ENCODE measurements at regions not wholly inside any gene's neighbourhood (a gene's known extent, or its start where the extent isn't known, plus 50 kb on each side); places are given as distances from the start of the nearest gene placed in this dataset.

GRCh38 chr18:47436871-47437270 lies 185.4 kb upstream of the SKOR2 start:
- H3K4me1 Mint-ChIP-seq, result no peaks in the 10 kb centered on the region
- no peaks in the 10 kb centered on the region for H3K27me3 ChIP-seq (ENCODE audit: insufficient read depth)

DNA sequence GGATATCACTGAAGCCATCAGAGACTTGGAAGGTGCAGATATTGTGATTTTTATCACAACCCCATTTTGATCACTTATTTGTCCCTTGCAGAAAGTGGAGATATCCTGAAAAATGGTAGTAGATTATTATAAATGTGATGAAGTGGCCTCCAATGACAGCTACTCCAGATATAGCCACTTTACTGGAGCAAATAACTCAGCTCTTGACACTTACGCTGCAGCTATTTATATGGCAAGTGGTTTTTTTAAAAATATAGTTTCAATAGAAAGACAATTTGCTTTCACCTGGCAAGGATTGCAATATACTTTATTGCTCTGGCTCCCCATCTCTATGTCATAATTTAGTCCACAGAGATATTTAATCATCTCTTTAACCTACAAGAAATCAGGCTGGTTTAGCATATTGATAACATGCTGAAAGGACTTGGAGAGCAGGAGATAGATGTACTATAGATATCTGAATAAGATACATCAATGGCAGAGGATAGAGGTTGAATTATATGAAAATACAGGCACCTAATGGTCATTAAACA lies 182.8 kb upstream of the SKOR2 start:
- H3K27me3 ChIP-seq (ENCODE audit: insufficient read depth), result no peaks in the 10 kb centered on the region
- no peaks in the 10 kb centered on the region for H3K36me3 ChIP-seq (ENCODE audit: insufficient read depth)
- H3K79me2 ChIP-seq (replicated peaks; ENCODE audit: insufficient read depth), result no peaks in the 10 kb centered on the region
- no peaks in the 10 kb centered on the region for H3K4me1 ChIP-seq (ENCODE audit: insufficient read depth)
- no peaks in the 10 kb centered on the region for H3K27me3 Mint-ChIP-seq (ENCODE audit: insufficient read depth, low read depth, poor library complexity)
- ATAC-seq (no peak), DNase-seq (ENCODE audit: low spot score) (no peak)
- no peaks in the 10 kb centered on the region for H3K4me1 Mint-ChIP-seq
- no peak overlapping the region for H3K27ac ChIP-seq (ENCODE audit: low read depth)
- H3K4me2 ChIP-seq, result no peak overlapping the region
- H3K4me3 ChIP-seq, result no peak overlapping the region
- no peaks in the 10 kb centered on the region for H3K36me3 Mint-ChIP-seq (ENCODE audit: low read depth)
- H4K20me1 ChIP-seq (replicated peaks; ENCODE audit: insufficient read depth), result no peaks in the 10 kb centered on the region
- no peaks in the 10 kb centered on the region for H3F3A ChIP-seq (replicated peaks; ENCODE audit: low read depth)
- no peak overlapping the region for H3K27ac Mint-ChIP-seq
- no peak overlapping the region for H3K4me3 Mint-ChIP-seq
- H2AFZ ChIP-seq, result no peak overlapping the region
- H3K9me2 ChIP-seq (ENCODE audit: insufficient read depth), result peaks cover 9% of the 10 kb centered on the region; the same call in 1 of the 2 replicates
- no peaks in the 10 kb centered on the region for H3K9me3 Mint-ChIP-seq
- TF ChIP-seq REST (IDR thresholded peaks at IDR 0.05; ENCODE audit: unreplicated experiment), result no peak
- no peak for TF ChIP-seq STAT1 (IDR thresholded peaks at IDR 0.05; ENCODE audit: unreplicated experiment)
- TF ChIP-seq, protein P1, sequence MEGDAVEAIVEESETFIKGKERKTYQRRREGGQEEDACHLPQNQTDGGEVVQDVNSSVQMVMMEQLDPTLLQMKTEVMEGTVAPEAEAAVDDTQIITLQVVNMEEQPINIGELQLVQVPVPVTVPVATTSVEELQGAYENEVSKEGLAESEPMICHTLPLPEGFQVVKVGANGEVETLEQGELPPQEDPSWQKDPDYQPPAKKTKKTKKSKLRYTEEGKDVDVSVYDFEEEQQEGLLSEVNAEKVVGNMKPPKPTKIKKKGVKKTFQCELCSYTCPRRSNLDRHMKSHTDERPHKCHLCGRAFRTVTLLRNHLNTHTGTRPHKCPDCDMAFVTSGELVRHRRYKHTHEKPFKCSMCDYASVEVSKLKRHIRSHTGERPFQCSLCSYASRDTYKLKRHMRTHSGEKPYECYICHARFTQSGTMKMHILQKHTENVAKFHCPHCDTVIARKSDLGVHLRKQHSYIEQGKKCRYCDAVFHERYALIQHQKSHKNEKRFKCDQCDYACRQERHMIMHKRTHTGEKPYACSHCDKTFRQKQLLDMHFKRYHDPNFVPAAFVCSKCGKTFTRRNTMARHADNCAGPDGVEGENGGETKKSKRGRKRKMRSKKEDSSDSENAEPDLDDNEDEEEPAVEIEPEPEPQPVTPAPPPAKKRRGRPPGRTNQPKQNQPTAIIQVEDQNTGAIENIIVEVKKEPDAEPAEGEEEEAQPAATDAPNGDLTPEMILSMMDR (conservative IDR thresholded peaks at IDR 0.05; ENCODE audit: low read depth in 2 of 2), result no peak
- no peak for TF ChIP-seq EZH2 (IDR thresholded peaks at IDR 0.05; ENCODE audit: low read depth, unreplicated experiment)
- TF ChIP-seq POLR2AphosphoS5 (IDR thresholded peaks at IDR 0.05; ENCODE audit: low read depth), result no peak
- no peak for TF ChIP-seq ETS1 (IDR thresholded peaks at IDR 0.05)
- no peak for TF ChIP-seq NANOG (IDR thresholded peaks at IDR 0.05; ENCODE audit: borderline replicate concordance)
- TF ChIP-seq ZNF331 (CRISPR knock-in tag; IDR thresholded peaks at IDR 0.05; ENCODE audit: low read depth), result no peak
- TF ChIP-seq CREB1 (CRISPR knock-in tag; IDR thresholded peaks at IDR 0.05; ENCODE audit: low read depth), result no peak
- TF ChIP-seq EZH2phosphoT487 (IDR thresholded peaks at IDR 0.05; ENCODE audit: unreplicated experiment), result no peak

More at GRCh38 chr18:47436871-47437270, 185.4 kb upstream of the SKOR2 start:
- Mint-ChIP-seq H3K36me3 (ENCODE audit: low read depth) (no peaks in the 10 kb centered on the region), H3K4me3 (no peak overlapping the region), H3K9me3 (no peaks in the 10 kb centered on the region), H3K27ac (no peak overlapping the region), H3K27me3 (ENCODE audit: insufficient read depth, low read depth, poor library complexity) (peaks cover 3% of the 10 kb centered on the region)
- Histone ChIP-seq H3K4me2 (no peak overlapping the region), H3K36me3 (ENCODE audit: insufficient read depth) (no peaks in the 10 kb centered on the region), H3K79me2 (replicated peaks; ENCODE audit: insufficient read depth) (no peaks in the 10 kb centered on the region), H3K9me2 (ENCODE audit: insufficient read depth) (peaks cover 19% of the 10 kb centered on the region; the same call in 1 of the 2 replicates), H3F3A (replicated peaks; ENCODE audit: low read depth) (no peaks in the 10 kb centered on the region), H2AFZ (no peak overlapping the region), H3K4me1 (ENCODE audit: insufficient read depth) (no peaks in the 10 kb centered on the region), H3K27ac (ENCODE audit: low read depth) (no peak overlapping the region), H4K20me1 (replicated peaks; ENCODE audit: insufficient read depth) (no peaks in the 10 kb centered on the region), H3K4me3 (no peak overlapping the region)
- no peak for ATAC-seq
- DNase-seq (ENCODE audit: low spot score), result no peak
- TF ChIP-seq, protein P1 (conservative IDR thresholded peaks at IDR 0.05; ENCODE audit: low read depth in 2 of 2), result no peak
